Endothelial cell of umbilical vein (primary cell): ENCODE measurements at regions not wholly inside any gene's neighbourhood (a gene's known extent, or its start where the extent isn't known, plus 50 kb on each side); places are given as distances from the start of the nearest gene placed in this dataset.

ENCODE experiments used
- CTCF ChIP-seq, 2 donors: IDR thresholded peaks; 1 replicate in 1 of 2; 2 replicates in 1 of 2; pipeline ENCODE4 v1.5.1; 2011; ENCODE audit warnings: low read length in 2 of 2, mild to moderate bottlenecking in 2 of 2, moderate library complexity in 2 of 2, control low read depth in 1 of 2, inconsistent platforms in 1 of 2, low read depth in 1 of 2; ENCODE audit not compliant: insufficient read depth in 1 of 2; ENCODE audit errors: extremely low read depth in 1 of 2
- EZH2 ChIP-seq: IDR thresholded peaks from 2 replicates; pipeline ENCODE4 v1.6.1; 2012; ENCODE audit warnings: borderline replicate concordance, low read depth, mild to moderate bottlenecking, moderate library complexity, low read length, inconsistent platforms; ENCODE audit not compliant: severe bottlenecking
- FOS ChIP-seq: IDR thresholded peaks from 2 replicates; pipeline ENCODE4 v1.6.1; 2011; ENCODE audit warnings: mild to moderate bottlenecking, low read length, moderate library complexity, borderline replicate concordance; ENCODE audit not compliant: insufficient read depth
- JUN ChIP-seq: IDR thresholded peaks from 2 replicates; pipeline ENCODE4 v1.6.1; 2011; ENCODE audit warnings: borderline replicate concordance, low read depth; ENCODE audit not compliant: insufficient read length, insufficient read depth
- MAX ChIP-seq: IDR thresholded peaks from 2 replicates; pipeline ENCODE4 v1.6.1; 2011; ENCODE audit not compliant: insufficient read depth, insufficient read length
- MYC ChIP-seq: IDR thresholded peaks from one replicate; pipeline ENCODE4 v1.6.1; 2011; ENCODE audit warnings: mild to moderate bottlenecking, low read depth, low read length
- POLR2A ChIP-seq: IDR thresholded peaks from 2 replicates; pipeline ENCODE4 v1.6.1; 2012; ENCODE audit warnings: low read depth, mild to moderate bottlenecking, control low read depth, low read length
- POLR2AphosphoS5 ChIP-seq: IDR thresholded peaks from 2 replicates; pipeline ENCODE4 v1.6.1; 2012; ENCODE audit warnings: low read depth, mild to moderate bottlenecking, control low read depth, low read length, moderate library complexity; ENCODE audit not compliant: insufficient read depth

GRCh38 chr3:59149166-59149565 is 99.3 kb upstream of the CFAP20DC start:
- no peak for TF ChIP-seq POLR2AphosphoS5
- no peak for TF ChIP-seq MAX
- no peak for TF ChIP-seq CTCF (IDR thresholded peaks at IDR 0.05; ENCODE audit: extremely low read depth in 1 of 2, insufficient read depth in 1 of 2, low read depth in 1 of 2, low read length in 2 of 2)
- no peak for TF ChIP-seq POLR2A
- TF ChIP-seq MYC: no peak
- no peak for TF ChIP-seq EZH2
- no peak for TF ChIP-seq JUN
- no peak for TF ChIP-seq FOS
